ENCODE measurements at regions not wholly inside any gene's neighbourhood (a gene's known extent, or its start where the extent isn't known, plus 50 kb on each side); places are given as distances from the start of the nearest gene placed in this dataset.

DNA sequence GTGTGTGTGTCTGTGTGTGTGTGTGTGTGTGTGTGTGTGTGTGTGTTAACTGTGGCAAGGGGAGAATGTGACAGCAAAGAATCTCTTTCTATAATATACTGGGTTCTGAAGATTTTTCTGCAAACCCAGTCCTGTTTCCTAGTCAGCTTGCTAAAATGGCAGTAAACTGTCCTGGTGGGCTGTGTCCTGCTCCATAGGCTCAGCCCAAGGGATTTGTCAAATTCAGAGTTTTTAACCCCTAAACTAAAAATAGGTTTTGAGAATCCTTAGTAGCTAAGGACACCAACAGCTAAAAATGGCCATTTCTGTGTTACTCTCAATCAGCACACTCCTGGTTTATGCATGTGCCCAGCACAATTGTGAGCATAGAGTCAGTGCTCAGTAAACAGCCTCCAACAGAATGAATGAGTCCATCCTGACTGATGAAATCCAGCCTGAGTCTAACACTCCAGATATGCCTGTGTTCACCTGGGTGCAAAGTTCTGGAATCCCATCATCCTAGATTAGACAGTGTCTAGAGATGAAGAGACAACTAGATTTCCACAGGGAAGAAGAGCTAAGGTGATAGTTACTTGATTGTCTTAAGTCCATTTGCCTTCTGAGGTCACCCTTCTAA is 192.6 kb downstream of the TTC6 start:
- TF ChIP-seq, protein P1, sequence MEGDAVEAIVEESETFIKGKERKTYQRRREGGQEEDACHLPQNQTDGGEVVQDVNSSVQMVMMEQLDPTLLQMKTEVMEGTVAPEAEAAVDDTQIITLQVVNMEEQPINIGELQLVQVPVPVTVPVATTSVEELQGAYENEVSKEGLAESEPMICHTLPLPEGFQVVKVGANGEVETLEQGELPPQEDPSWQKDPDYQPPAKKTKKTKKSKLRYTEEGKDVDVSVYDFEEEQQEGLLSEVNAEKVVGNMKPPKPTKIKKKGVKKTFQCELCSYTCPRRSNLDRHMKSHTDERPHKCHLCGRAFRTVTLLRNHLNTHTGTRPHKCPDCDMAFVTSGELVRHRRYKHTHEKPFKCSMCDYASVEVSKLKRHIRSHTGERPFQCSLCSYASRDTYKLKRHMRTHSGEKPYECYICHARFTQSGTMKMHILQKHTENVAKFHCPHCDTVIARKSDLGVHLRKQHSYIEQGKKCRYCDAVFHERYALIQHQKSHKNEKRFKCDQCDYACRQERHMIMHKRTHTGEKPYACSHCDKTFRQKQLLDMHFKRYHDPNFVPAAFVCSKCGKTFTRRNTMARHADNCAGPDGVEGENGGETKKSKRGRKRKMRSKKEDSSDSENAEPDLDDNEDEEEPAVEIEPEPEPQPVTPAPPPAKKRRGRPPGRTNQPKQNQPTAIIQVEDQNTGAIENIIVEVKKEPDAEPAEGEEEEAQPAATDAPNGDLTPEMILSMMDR (IDR thresholded peaks at IDR 0.05) = no peak
- TF ChIP-seq POLR2A (IDR thresholded peaks at IDR 0.05) = no peak

Measured in uterus (tissue), 2 donors.